Esophagus squamous epithelium (tissue), 5 donors: ENCODE measurements at regions not wholly inside any gene's neighbourhood (a gene's known extent, or its start where the extent isn't known, plus 50 kb on each side); places are given as distances from the start of the nearest gene placed in this dataset.

ENCODE experiments used
- DNase-seq: peaks from one replicate; lab custom pipeline; 2025; lab: John Stamatoyannopoulos, UW
- H3K27ac ChIP-seq, 4 donors: fragments of 200-600 bp; sonication (generic); one replicate each; pipeline ENCODE4 v1.5.1; 2016 to 2019; ENCODE audit warnings: mild to moderate bottlenecking in 1 of 4
- H3K27me3 ChIP-seq, 4 donors: fragments of 200-600 bp; sonication (generic); 1 replicate in 3 of 4; 2 replicates in 1 of 4; pipeline versions ENCODE4 v1.5.1 to v1.6.0; 2017 to 2021; ENCODE audit warnings: antibody characterized with exemption in 1 of 4
- H3K36me3 ChIP-seq, 3 donors: fragments of 200-600 bp; sonication (generic); one replicate each; pipeline ENCODE4 v1.5.1; 2016 to 2019
- H3K4me1 ChIP-seq, 3 donors: fragments of 200-600 bp; sonication (generic); one replicate each; pipeline ENCODE4 v1.5.1; 2017 to 2019
- H3K4me3 ChIP-seq, 4 donors: fragments of 200-600 bp; sonication (generic); 1 replicate in 3 of 4; 2 replicates in 1 of 4; pipeline ENCODE4 v1.5.1; 2016 to 2019; ENCODE audit warnings: mild to moderate bottlenecking in 2 of 4, moderate library complexity in 1 of 4
- H3K9me3 ChIP-seq, 3 donors: fragments of 200-600 bp; sonication (generic); one replicate each; pipeline ENCODE4 v1.5.1; 2016 to 2019
- POLR2A ChIP-seq, 4 donors: fragments of 450-650 bp; IDR thresholded peaks; one replicate each; pipeline ENCODE4 v1.6.1; 2017; ENCODE audit warnings: antibody characterized with exemption in 4 of 4, mild to moderate bottlenecking in 4 of 4, moderate library complexity in 3 of 4
- WGBS, 2 donors: methylation state at CpG; one replicate each; pipeline ENCODE4 v1.1.5; 2018; 5-methylcytosine and 5-hydroxymethylcytosine counted together
- intact Hi-C: fragments of 100-400 bp; cut with DNase I; formaldehyde crosslinking; loops from one replicate; pipeline ENCODE4 v1.15.0; 2022
- TF ChIP-seq, protein P1 (sequence below), 6 experiments: fragments of 450-650 bp in 4 of 6; fragments of 200-600 bp in 2 of 6; sonication (generic) in 2 of 6; IDR thresholded peaks; one replicate each; pipeline ENCODE4 v1.5.1; 2016 to 2019; ENCODE audit warnings: antibody characterized with exemption in 6 of 6, mild to moderate bottlenecking in 4 of 6, moderate library complexity in 4 of 6
- donor health status: DM: yes; HTN: yes; CAD: no.

DNA sequence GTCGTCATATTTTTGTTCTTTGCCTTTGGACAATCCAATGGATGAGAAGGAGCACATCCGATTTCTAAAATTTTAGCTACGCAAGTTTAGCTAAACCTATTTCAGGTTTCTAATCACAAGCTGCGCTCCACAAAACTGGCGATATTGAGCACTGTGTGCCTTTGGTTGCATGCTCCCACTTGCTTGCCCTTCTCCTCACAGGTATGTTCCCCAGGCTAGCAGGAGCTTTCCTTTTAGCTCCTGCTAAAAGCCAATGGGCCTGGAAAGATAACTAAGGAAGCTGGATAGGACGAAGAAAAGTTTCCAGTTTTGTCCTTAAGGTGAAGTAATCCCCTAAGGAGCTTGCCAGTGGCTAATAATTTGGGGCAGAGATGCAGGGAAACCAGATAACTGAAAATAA is 975.2 kb downstream of the FSTL5 start:
- Histone ChIP-seq H3K9me3 (no peaks in the 10 kb centered on the region), H3K4me3 (no peak overlapping the region), H3K4me1 (no peaks in the 10 kb centered on the region), H3K27me3 (no peaks in the 10 kb centered on the region), H3K36me3 (no peaks in the 10 kb centered on the region), H3K27ac (no peak overlapping the region)
- DNase-seq, result no peak
- WGBS, 2 donors, result 82 to 84% methylated on average over 6 of the region's 6 CpGs
- intact Hi-C loops, result no loop called here
- TF ChIP-seq, protein P1, sequence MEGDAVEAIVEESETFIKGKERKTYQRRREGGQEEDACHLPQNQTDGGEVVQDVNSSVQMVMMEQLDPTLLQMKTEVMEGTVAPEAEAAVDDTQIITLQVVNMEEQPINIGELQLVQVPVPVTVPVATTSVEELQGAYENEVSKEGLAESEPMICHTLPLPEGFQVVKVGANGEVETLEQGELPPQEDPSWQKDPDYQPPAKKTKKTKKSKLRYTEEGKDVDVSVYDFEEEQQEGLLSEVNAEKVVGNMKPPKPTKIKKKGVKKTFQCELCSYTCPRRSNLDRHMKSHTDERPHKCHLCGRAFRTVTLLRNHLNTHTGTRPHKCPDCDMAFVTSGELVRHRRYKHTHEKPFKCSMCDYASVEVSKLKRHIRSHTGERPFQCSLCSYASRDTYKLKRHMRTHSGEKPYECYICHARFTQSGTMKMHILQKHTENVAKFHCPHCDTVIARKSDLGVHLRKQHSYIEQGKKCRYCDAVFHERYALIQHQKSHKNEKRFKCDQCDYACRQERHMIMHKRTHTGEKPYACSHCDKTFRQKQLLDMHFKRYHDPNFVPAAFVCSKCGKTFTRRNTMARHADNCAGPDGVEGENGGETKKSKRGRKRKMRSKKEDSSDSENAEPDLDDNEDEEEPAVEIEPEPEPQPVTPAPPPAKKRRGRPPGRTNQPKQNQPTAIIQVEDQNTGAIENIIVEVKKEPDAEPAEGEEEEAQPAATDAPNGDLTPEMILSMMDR (IDR thresholded peaks at IDR 0.05), result no peak
- no peak for TF ChIP-seq POLR2A (IDR thresholded peaks at IDR 0.05)

DNA sequence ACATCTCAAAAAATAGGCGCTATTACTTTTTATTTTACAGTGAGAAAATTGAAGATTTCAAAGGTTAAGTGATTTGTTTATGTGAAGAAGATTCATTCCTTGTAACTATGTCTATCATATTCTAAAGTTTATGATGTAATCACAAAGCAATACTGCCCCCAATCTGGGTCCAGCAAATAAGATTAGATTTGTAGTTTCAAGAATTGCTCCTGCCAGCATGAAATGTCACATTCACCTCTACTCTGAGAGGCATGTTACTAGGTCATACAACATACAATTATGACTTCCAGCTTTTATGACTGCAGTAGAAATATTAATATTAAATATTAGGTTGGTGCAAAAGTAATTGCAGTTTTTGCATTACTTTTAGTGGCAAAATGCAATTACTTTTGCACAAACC is 976.2 kb downstream of the FSTL5 start:
- no peaks in the 10 kb centered on the region for H3K9me3 ChIP-seq
- TF ChIP-seq, protein P1 (IDR thresholded peaks at IDR 0.05), result no peak
- no peak for TF ChIP-seq POLR2A (IDR thresholded peaks at IDR 0.05)
- intact Hi-C loops, result no loop called here
- 76 to 79% methylated on average over 1 of the region's 1 CpG for WGBS, 2 donors
- H3K4me3 ChIP-seq, result no peak overlapping the region
- H3K36me3 ChIP-seq, result no peaks in the 10 kb centered on the region
- DNase-seq, result no peak
- no peaks in the 10 kb centered on the region for H3K27me3 ChIP-seq
- no peaks in the 10 kb centered on the region for H3K4me1 ChIP-seq
- no peak overlapping the region for H3K27ac ChIP-seq

DNA sequence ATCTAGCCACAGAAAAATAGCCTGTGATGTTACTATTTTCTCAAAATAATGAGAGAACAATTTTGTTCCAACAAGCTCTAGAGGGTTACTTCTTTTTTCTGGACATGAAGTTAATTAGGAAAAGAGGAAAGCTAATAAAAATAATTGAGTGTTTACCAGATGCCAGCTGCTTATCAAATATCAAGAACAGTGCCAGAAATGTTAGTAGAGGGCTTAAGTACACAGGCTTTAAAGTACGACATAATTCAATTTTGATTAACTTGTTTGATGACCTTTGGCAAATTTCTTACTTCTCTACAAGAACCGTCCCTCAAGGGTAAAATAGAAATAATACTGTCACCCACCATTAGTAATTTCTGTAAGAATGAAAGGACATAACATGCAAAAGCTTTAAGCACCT is 977.0 kb downstream of the FSTL5 start:
- Histone ChIP-seq H3K27me3 (no peaks in the 10 kb centered on the region), H3K36me3 (no peaks in the 10 kb centered on the region), H3K4me3 (no peak overlapping the region), H3K4me1 (no peaks in the 10 kb centered on the region), H3K27ac (no peak overlapping the region), H3K9me3 (no peaks in the 10 kb centered on the region)
- WGBS, 2 donors, result 22 to 23% methylated on average over 2 of the region's 2 CpGs
- DNase-seq, result no peak
- TF ChIP-seq, protein P1 (IDR thresholded peaks at IDR 0.05), result no peak
- no peak for TF ChIP-seq POLR2A (IDR thresholded peaks at IDR 0.05)
- intact Hi-C loops, result no loop called here

DNA sequence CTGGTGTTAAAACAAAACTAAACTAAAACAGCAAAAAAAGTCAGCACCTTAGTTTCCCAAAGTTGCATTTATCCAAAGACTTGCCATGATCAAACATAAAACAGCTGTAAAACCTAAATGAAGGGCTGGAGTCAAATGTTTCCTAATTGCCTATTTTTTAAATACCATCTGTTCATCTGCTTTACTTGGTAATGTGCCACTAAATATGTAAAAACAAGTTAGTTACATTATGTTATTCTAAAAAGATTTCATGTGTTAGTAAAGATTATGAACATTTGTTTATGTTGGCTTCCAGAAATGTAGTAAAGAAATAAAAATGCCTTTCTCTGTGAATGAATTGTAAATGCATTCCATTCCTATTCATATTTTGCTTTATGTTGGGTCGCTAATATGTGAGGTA is 977.8 kb downstream of the FSTL5 start:
- H3K9me3 ChIP-seq, result no peaks in the 10 kb centered on the region
- 14 to 26% methylated on average over 1 of the region's 1 CpG for WGBS, 2 donors
- intact Hi-C loops, result no loop called here

DNA sequence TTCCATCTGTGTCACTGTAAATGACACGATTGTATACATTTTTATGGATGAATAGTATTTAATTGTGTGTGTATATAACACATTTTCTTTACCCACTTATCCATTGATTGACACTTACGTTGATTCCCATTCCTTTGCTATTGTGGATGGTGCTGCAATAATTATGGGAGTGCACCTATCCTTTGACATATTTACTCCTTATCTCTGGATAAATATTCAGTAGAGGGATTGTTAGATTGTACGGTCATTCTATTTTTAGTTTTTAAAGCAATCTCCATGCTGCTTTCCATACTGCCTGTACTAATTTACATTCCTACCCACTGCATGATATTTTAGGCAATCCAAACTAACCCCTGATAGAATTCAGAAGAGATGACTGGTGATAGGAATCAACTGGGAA is 980.1 kb downstream of the FSTL5 start:
- H3K27me3 ChIP-seq, result no peaks in the 10 kb centered on the region
- no peaks in the 10 kb centered on the region for H3K4me1 ChIP-seq
- TF ChIP-seq, protein P1 (IDR thresholded peaks at IDR 0.05), result no peak
- TF ChIP-seq POLR2A (IDR thresholded peaks at IDR 0.05), result no peak
- no peak overlapping the region for H3K4me3 ChIP-seq
- H3K36me3 ChIP-seq, result no peaks in the 10 kb centered on the region
- intact Hi-C loops, result no loop called here
- DNase-seq, result no peak
- H3K27ac ChIP-seq, result no peak overlapping the region
- H3K9me3 ChIP-seq, result no peaks in the 10 kb centered on the region
- 62 to 63% methylated on average over 3 of the region's 3 CpGs for WGBS, 2 donors

More for the DNA sequence above, 977.8 kb downstream of the FSTL5 start:
- H3K4me3 ChIP-seq, result no peak overlapping the region
- no peaks in the 10 kb centered on the region for H3K27me3 ChIP-seq
- no peak for DNase-seq
- no peaks in the 10 kb centered on the region for H3K4me1 ChIP-seq
- H3K36me3 ChIP-seq, result no peaks in the 10 kb centered on the region
- no peak for TF ChIP-seq POLR2A (IDR thresholded peaks at IDR 0.05)
- TF ChIP-seq, protein P1 (IDR thresholded peaks at IDR 0.05), result no peak
- no peak overlapping the region for H3K27ac ChIP-seq
